Heart left ventricle (tissue), 13 donors: ENCODE measurements at regions not wholly inside any gene's neighbourhood (a gene's known extent, or its start where the extent isn't known, plus 50 kb on each side); places are given as distances from the start of the nearest gene placed in this dataset.

Source experiments
- CTCF ChIP-seq, 12 donors: fragments of 200-600 bp; sonication (generic) in 4 of 12; IDR thresholded peaks; one replicate each; pipeline versions ENCODE4 v1.5.0 to v1.8.0; 2018 to 2022; ENCODE audit warnings: antibody characterized with exemption in 12 of 12, mild to moderate bottlenecking in 5 of 12
- POLR2A ChIP-seq, 2 donors: fragments of 450-650 bp; IDR thresholded peaks; one replicate each; pipeline ENCODE4 v1.6.1; 2017; ENCODE audit warnings: antibody characterized with exemption in 2 of 2, mild to moderate bottlenecking in 2 of 2, moderate library complexity in 2 of 2
- donor health status: ischemic (EF 13 %, LVEDD 7.1; RV severe dilation, severe dysfunction).
- donor health status: DM: no; HTN: yes; CAD: no.
- donor health status: DM: no; HTN: no; CAD: no.
- donor health status: ischemic (EF 25% LVEDD 6.9; RV normal size, moderate dysfunction).
- donor health status: ischemic (EF 25% LVEDD 5.7; RV mildly dilated, moderate dysfunction).
- donor health status: ischemic (EF 35%, LVEDD 5.7; RV mildly dilated, moderate dysfunction).
- donor health status: nonischemic (EF 11% LVEDD 7.7; RV severe dilation, severe dysfunction).
- donor health status: DM: yes; HTN: yes; CAD: no.
- donor health status: PGD.
- donor health status: ischemic (EF 29% LVEDD 5.4; RV normal size, mild dysfunction).
- donor health status: nonischemic (EF 23%, LVEDD 6.1; RV moderate dilation, normal function).

DNA sequence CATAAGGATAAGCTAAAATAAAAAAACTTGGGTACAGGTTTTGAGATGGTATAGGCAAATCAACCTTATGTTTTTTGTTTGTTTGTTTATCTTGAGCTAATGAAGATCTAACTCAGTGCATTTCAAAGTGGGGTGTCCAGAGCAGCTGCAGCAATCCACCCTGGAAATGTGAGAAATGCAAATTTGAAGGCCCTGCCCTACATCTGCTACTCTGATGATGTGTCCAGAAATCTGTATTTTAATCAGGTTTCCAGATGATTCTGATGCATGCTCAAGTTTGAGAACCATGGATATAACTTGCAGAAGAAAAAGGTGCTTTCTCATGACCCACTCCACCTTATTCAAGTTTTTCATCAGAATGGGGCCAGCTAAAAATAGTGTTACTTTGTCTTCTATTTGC is 467.0 kb downstream of the NTRK2 start:
- TF ChIP-seq CTCF (IDR thresholded peaks at IDR 0.05), result no peak
- TF ChIP-seq POLR2A (IDR thresholded peaks at IDR 0.05), result no peak
